ENCODE measurements at regions not wholly inside any gene's neighbourhood (a gene's known extent, or its start where the extent isn't known, plus 50 kb on each side); places are given as distances from the start of the nearest gene placed in this dataset.

DNA sequence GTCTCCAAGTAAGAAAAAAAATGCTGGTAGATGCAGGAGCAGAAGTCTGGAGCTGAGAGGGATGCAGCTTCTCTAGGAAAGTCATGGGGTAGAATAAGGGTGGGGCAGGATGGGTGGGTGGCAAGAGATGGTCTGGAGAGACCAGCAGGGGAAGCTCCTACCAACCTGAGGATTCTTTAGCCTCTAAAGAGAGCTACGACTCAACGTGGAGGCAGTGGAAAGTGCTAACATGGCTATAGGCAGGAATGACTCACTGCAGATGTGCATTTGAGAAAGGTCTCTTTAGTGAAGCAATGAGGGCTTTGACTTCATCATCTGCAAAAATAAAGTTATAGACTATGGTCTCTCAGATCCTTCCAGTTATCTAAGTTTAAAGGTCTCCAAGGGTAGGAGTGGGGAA is 722.8 kb upstream of the RAB6C start:
- H3K4me1 ChIP-seq (ENCODE audit: control insufficient read depth in 4 of 4, insufficient read depth in 4 of 4, low read length in 3 of 4) = no peaks in the 10 kb centered on the region
- DNase-seq (ENCODE audit: low spot score) = no peak
- H3K27me3 ChIP-seq (ENCODE audit: control insufficient read depth in 4 of 4, insufficient read depth in 4 of 4, low read length in 3 of 4) = no peaks in the 10 kb centered on the region
- 61% methylated on average over 2 of the region's 2 CpGs for WGBS
- TF ChIP-seq, protein P1, sequence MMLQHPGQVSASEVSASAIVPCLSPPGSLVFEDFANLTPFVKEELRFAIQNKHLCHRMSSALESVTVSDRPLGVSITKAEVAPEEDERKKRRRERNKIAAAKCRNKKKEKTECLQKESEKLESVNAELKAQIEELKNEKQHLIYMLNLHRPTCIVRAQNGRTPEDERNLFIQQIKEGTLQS (IDR thresholded peaks at IDR 0.05) = no peak
- TF ChIP-seq, protein P2, sequence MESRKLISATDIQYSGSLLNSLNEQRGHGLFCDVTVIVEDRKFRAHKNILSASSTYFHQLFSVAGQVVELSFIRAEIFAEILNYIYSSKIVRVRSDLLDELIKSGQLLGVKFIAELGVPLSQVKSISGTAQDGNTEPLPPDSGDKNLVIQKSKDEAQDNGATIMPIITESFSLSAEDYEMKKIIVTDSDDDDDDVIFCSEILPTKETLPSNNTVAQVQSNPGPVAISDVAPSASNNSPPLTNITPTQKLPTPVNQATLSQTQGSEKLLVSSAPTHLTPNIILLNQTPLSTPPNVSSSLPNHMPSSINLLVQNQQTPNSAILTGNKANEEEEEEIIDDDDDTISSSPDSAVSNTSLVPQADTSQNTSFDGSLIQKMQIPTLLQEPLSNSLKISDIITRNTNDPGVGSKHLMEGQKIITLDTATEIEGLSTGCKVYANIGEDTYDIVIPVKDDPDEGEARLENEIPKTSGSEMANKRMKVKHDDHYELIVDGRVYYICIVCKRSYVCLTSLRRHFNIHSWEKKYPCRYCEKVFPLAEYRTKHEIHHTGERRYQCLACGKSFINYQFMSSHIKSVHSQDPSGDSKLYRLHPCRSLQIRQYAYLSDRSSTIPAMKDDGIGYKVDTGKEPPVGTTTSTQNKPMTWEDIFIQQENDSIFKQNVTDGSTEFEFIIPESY (IDR thresholded peaks at IDR 0.05) = no peak
- TF ChIP-seq YY1 (IDR thresholded peaks at IDR 0.05) = no peak
- no peak for TF ChIP-seq EGR1 (IDR thresholded peaks at IDR 0.05; ENCODE audit: low read depth in 2 of 2)
- TF ChIP-seq NR2F2 (IDR thresholded peaks at IDR 0.05) = no peak
- TF ChIP-seq GABPA (IDR thresholded peaks at IDR 0.05 in 1 of 2, conservative IDR thresholded peaks at IDR 0.05 in 1 of 2) = no peak
- TF ChIP-seq, protein P3, sequence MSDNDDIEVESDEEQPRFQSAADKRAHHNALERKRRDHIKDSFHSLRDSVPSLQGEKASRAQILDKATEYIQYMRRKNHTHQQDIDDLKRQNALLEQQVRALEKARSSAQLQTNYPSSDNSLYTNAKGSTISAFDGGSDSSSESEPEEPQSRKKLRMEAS (IDR thresholded peaks at IDR 0.05) = no peak
- no peak for TF ChIP-seq FOXA2 (IDR thresholded peaks at IDR 0.05)
- no peak for TF ChIP-seq HNF4G (IDR thresholded peaks at IDR 0.05)
- TF ChIP-seq HNF4A (conservative IDR thresholded peaks at IDR 0.05) = no peak
- TF ChIP-seq FOXA1 (IDR thresholded peaks at IDR 0.05) = no peak
- TF ChIP-seq, protein P4, sequence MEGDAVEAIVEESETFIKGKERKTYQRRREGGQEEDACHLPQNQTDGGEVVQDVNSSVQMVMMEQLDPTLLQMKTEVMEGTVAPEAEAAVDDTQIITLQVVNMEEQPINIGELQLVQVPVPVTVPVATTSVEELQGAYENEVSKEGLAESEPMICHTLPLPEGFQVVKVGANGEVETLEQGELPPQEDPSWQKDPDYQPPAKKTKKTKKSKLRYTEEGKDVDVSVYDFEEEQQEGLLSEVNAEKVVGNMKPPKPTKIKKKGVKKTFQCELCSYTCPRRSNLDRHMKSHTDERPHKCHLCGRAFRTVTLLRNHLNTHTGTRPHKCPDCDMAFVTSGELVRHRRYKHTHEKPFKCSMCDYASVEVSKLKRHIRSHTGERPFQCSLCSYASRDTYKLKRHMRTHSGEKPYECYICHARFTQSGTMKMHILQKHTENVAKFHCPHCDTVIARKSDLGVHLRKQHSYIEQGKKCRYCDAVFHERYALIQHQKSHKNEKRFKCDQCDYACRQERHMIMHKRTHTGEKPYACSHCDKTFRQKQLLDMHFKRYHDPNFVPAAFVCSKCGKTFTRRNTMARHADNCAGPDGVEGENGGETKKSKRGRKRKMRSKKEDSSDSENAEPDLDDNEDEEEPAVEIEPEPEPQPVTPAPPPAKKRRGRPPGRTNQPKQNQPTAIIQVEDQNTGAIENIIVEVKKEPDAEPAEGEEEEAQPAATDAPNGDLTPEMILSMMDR (IDR thresholded peaks at IDR 0.05; ENCODE audit: low read depth, low read length, missing input control) = no peak
- TF ChIP-seq, protein P5, sequence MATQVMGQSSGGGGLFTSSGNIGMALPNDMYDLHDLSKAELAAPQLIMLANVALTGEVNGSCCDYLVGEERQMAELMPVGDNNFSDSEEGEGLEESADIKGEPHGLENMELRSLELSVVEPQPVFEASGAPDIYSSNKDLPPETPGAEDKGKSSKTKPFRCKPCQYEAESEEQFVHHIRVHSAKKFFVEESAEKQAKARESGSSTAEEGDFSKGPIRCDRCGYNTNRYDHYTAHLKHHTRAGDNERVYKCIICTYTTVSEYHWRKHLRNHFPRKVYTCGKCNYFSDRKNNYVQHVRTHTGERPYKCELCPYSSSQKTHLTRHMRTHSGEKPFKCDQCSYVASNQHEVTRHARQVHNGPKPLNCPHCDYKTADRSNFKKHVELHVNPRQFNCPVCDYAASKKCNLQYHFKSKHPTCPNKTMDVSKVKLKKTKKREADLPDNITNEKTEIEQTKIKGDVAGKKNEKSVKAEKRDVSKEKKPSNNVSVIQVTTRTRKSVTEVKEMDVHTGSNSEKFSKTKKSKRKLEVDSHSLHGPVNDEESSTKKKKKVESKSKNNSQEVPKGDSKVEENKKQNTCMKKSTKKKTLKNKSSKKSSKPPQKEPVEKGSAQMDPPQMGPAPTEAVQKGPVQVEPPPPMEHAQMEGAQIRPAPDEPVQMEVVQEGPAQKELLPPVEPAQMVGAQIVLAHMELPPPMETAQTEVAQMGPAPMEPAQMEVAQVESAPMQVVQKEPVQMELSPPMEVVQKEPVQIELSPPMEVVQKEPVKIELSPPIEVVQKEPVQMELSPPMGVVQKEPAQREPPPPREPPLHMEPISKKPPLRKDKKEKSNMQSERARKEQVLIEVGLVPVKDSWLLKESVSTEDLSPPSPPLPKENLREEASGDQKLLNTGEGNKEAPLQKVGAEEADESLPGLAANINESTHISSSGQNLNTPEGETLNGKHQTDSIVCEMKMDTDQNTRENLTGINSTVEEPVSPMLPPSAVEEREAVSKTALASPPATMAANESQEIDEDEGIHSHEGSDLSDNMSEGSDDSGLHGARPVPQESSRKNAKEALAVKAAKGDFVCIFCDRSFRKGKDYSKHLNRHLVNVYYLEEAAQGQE (IDR thresholded peaks at IDR 0.05) = no peak
- no peak for TF ChIP-seq TAF1 (conservative IDR thresholded peaks at IDR 0.05)
- TF ChIP-seq JUND (IDR thresholded peaks at IDR 0.05) = no peak
- no peak for TF ChIP-seq RXRA (IDR thresholded peaks at IDR 0.05)
- TF ChIP-seq SP1 (IDR thresholded peaks at IDR 0.05) = no peak
- no peak for TF ChIP-seq RAD21 (IDR thresholded peaks at IDR 0.05)
- H3K27ac ChIP-seq (ENCODE audit: low read depth in 1 of 2, low read length in 2 of 2) = no peak overlapping the region
- no peaks in the 10 kb centered on the region for H3K36me3 ChIP-seq (ENCODE audit: control insufficient read depth in 4 of 4, insufficient read depth in 3 of 4, low read depth in 1 of 4, low read length in 3 of 4)
- H3K9me3 ChIP-seq (ENCODE audit: control insufficient read depth in 4 of 4, low read length in 3 of 4) = peaks cover 0 to 14% (median 2%) of the 10 kb centered on the region in 4 donors
- H3K4me3 ChIP-seq (ENCODE audit: low read depth in 1 of 3, low read length in 3 of 3) = no peak overlapping the region
- no peak overlapping the region for H3K9ac ChIP-seq (ENCODE audit: low read depth in 1 of 2, low read length in 2 of 2)

All from liver (tissue), 8 donors.